WTC11 (cell line): ENCODE measurements at regions not wholly inside any gene's neighbourhood (a gene's known extent, or its start where the extent isn't known, plus 50 kb on each side); places are given as distances from the start of the nearest gene placed in this dataset.

Experiments
- AR ChIP-seq: fragments of 250-450 bp; sonication (Bioruptor Pico); IDR thresholded peaks from 2 replicates; pipeline ENCODE4 v1.9.0; 2021; ENCODE audit warnings: mild to moderate bottlenecking
- ATF2 ChIP-seq: sonication (generic); formaldehyde crosslinking; IDR thresholded peaks from 2 replicates; pipeline ENCODE4 v1.8.1; 2022; ENCODE audit warnings: low read depth, missing genetic modification reagents, borderline replicate concordance
- CBFB ChIP-seq: sonication (generic); formaldehyde crosslinking; IDR thresholded peaks from 2 replicates; pipeline ENCODE4 v1.8.1; 2022; ENCODE audit warnings: mild to moderate bottlenecking, low read depth, missing genetic modification reagents
- CREB1 ChIP-seq: sonication (generic); formaldehyde crosslinking; IDR thresholded peaks from 2 replicates; pipeline ENCODE4 v1.8.0; 2023; ENCODE audit warnings: mild to moderate bottlenecking, missing genetic modification reagents
- CTCF ChIP-seq: fragments of 200-600 bp; IDR thresholded peaks from 2 replicates; pipeline ENCODE4 v1.8.0; 2022; ENCODE audit warnings: antibody characterized with exemption
- FOXJ3 ChIP-seq: sonication (generic); formaldehyde crosslinking; IDR thresholded peaks from 2 replicates; pipeline ENCODE4 v1.9.0; 2021; ENCODE audit warnings: missing genetic modification reagents, mild to moderate bottlenecking, borderline replicate concordance
- FOXP4 ChIP-seq: sonication (generic); formaldehyde crosslinking; IDR thresholded peaks from 2 replicates; pipeline ENCODE4 v1.8.0; 2022; ENCODE audit warnings: mild to moderate bottlenecking, missing genetic modification reagents
- HMGXB4 ChIP-seq: sonication (generic); formaldehyde crosslinking; IDR thresholded peaks from 2 replicates; pipeline ENCODE4 v1.8.1; 2023; ENCODE audit warnings: mild to moderate bottlenecking, moderate library complexity, missing genetic modification reagents
- TEAD4 ChIP-seq: sonication (generic); formaldehyde crosslinking; IDR thresholded peaks from 2 replicates; pipeline ENCODE4 v1.8.0; 2022; ENCODE audit warnings: mild to moderate bottlenecking, missing genetic modification reagents
- ZMAT4 ChIP-seq: fragments of 250-450 bp; sonication (Bioruptor Pico); IDR thresholded peaks from 2 replicates; pipeline ENCODE4 v1.9.0; 2021; ENCODE audit warnings: mild to moderate bottlenecking

GRCh38 chr2:122804494-122804893 lies 1049.0 kb downstream of the TSN start:
- TF ChIP-seq CBFB (CRISPR knock-in tag) (no peak), CREB1 (CRISPR knock-in tag) (no peak), CTCF (no peak), ZMAT4 (CRISPR knock-in tag) (no peak), AR (CRISPR knock-in tag) (no peak), FOXJ3 (CRISPR knock-in tag) (no peak), ATF2 (CRISPR knock-in tag) (no peak), HMGXB4 (CRISPR knock-in tag) (no peak), FOXP4 (CRISPR knock-in tag) (no peak), TEAD4 (CRISPR knock-in tag) (no peak)
